Sigmoid colon (tissue), 6 donors: ENCODE measurements at regions not wholly inside any gene's neighbourhood (a gene's known extent, or its start where the extent isn't known, plus 50 kb on each side); places are given as distances from the start of the nearest gene placed in this dataset.
A peak's percentile ranks its signal among the peaks of the same experiment; 100 is the strongest.

Source experiments
- DNase-seq: peaks from one replicate; pipeline ENCODE4 v3.0.0-alpha.2; 2019
- H3K27ac ChIP-seq, 4 donors: fragments of 200-600 bp; sonication (generic); one replicate each; pipeline ENCODE4 v1.5.1; 2016 to 2019; ENCODE audit warnings: mild to moderate bottlenecking in 1 of 4
- H3K27me3 ChIP-seq, 3 donors: fragments of 200-600 bp; sonication (generic); one replicate each; pipeline ENCODE4 v1.5.1; 2019; ENCODE audit warnings: mild to moderate bottlenecking in 1 of 3
- H3K36me3 ChIP-seq, 4 donors: fragments of 200-600 bp; sonication (generic); one replicate each; pipeline ENCODE4 v1.5.1; 2016 to 2019
- H3K4me1 ChIP-seq, 4 donors: fragments of 200-600 bp; sonication (generic); one replicate each; pipeline ENCODE4 v1.5.1; 2017 to 2019
- H3K4me3 ChIP-seq, 4 donors: fragments of 200-600 bp; sonication (generic); one replicate each; pipeline ENCODE4 v1.5.1; 2017 to 2019; ENCODE audit warnings: mild to moderate bottlenecking in 2 of 4, moderate library complexity in 1 of 4
- H3K9me3 ChIP-seq, 4 donors: fragments of 200-600 bp in 3 of 4; sonication (generic) in 3 of 4; one replicate each; pipeline versions ENCODE4 v1.5.1 to v1.6.1; 2013 to 2019
- EP300 ChIP-seq, 4 donors: sonication (generic); formaldehyde crosslinking; IDR thresholded peaks; one replicate each; pipeline ENCODE4 v1.6.1; 2017; ENCODE audit warnings: antibody characterized with exemption in 4 of 4
- POLR2A ChIP-seq, 2 donors: fragments of 450-650 bp; IDR thresholded peaks; one replicate each; pipeline ENCODE4 v1.6.1; 2016; ENCODE audit warnings: antibody characterized with exemption in 2 of 2, mild to moderate bottlenecking in 2 of 2, moderate library complexity in 2 of 2
- POLR2AphosphoS5 ChIP-seq, 4 donors: sonication (generic); formaldehyde crosslinking; IDR thresholded peaks; one replicate each; pipeline ENCODE4 v1.6.1; 2017; ENCODE audit warnings: antibody characterized with exemption in 4 of 4
- WGBS, 2 donors: extraction: QIAGEN DNeasy Blood & Tissue Kit; methylation state at CpG; one replicate each; pipeline ENCODE4 v1.1.7; 2013; 5-methylcytosine and 5-hydroxymethylcytosine counted together
- intact Hi-C: fragments of 100-400 bp; cut with DNase I; formaldehyde crosslinking; loops from one replicate; pipeline ENCODE4 v1.15.1; 2023
- TF ChIP-seq, protein P1 (sequence below), 4 experiments: fragments of 450-650 bp in 3 of 4; fragments of 200-600 bp in 1 of 4; IDR thresholded peaks; one replicate each; pipeline ENCODE4 v1.5.1; 2016 to 2019; ENCODE audit warnings: antibody characterized with exemption in 4 of 4, mild to moderate bottlenecking in 3 of 4, moderate library complexity in 2 of 4
- donor health status: healthy with polysubstance abuse.
- donor health status: healthy.

GRCh38 chr12:125393569-125393968 is 328.3 kb downstream of the AACS start:
- no peaks in the 10 kb centered on the region for H3K36me3 ChIP-seq
- no peak overlapping the region for H3K4me3 ChIP-seq
- no peak overlapping the region for H3K27ac ChIP-seq
- peaks cover 0 to under 1% (median 0%) of the 10 kb centered on the region in 4 donors for H3K9me3 ChIP-seq
- no peak for DNase-seq
- TF ChIP-seq POLR2A (IDR thresholded peaks at IDR 0.05) (no peak), EP300 (IDR thresholded peaks at IDR 0.05) (no peak), POLR2AphosphoS5 (IDR thresholded peaks at IDR 0.05) (no peak)
- TF ChIP-seq, protein P1, sequence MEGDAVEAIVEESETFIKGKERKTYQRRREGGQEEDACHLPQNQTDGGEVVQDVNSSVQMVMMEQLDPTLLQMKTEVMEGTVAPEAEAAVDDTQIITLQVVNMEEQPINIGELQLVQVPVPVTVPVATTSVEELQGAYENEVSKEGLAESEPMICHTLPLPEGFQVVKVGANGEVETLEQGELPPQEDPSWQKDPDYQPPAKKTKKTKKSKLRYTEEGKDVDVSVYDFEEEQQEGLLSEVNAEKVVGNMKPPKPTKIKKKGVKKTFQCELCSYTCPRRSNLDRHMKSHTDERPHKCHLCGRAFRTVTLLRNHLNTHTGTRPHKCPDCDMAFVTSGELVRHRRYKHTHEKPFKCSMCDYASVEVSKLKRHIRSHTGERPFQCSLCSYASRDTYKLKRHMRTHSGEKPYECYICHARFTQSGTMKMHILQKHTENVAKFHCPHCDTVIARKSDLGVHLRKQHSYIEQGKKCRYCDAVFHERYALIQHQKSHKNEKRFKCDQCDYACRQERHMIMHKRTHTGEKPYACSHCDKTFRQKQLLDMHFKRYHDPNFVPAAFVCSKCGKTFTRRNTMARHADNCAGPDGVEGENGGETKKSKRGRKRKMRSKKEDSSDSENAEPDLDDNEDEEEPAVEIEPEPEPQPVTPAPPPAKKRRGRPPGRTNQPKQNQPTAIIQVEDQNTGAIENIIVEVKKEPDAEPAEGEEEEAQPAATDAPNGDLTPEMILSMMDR (IDR thresholded peaks at IDR 0.05) = no peak
- 35 to 63% methylated on average over 7 of the region's 7 CpGs for WGBS, 2 donors
- H3K27me3 ChIP-seq = no peaks in the 10 kb centered on the region
- intact Hi-C loops = no loop called here
- no peaks in the 10 kb centered on the region for H3K4me1 ChIP-seq

DNA sequence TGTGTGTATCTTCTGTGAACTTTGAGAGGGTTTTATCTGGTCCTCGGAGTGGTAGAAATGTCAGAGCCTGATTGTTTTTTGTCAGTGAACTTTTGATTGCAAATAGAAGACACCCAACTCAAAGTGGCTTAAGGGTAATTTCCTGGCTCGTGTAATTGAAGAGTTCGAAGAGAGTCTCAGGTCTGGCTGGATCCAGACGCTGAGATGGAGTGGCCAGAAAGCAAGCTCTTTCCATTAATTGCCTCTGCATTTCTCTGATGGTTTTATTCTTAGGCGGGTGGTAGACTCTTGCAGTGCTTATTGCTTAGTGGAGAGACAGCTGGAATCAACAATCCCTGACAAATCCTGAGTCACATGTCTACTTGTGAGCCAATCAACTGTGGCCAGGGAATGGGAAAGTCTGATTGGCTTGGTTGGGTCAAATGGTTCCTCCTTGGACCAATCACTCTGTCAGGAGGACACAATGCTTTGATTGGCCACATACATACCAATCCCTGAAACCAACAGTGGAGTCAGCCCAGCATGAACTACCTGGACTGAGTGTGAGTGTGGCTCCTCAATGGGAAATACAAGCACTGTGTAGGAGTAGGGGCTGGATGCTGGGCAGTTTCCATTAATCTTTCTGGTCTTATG is 330.5 kb downstream of the AACS start:
- peaks cover 0 to 9% (median 0%) of the 10 kb centered on the region in 4 donors for H3K9me3 ChIP-seq
- no peak for DNase-seq
- 92% methylated on average over 5 of the region's 5 CpGs for WGBS, 2 donors
- TF ChIP-seq POLR2A (IDR thresholded peaks at IDR 0.05) (no peak), EP300 (IDR thresholded peaks at IDR 0.05) (no peak), POLR2AphosphoS5 (IDR thresholded peaks at IDR 0.05) (no peak)
- TF ChIP-seq, protein P1 (IDR thresholded peaks at IDR 0.05) = no peak
- intact Hi-C loops = no loop called here
- H3K4me1 ChIP-seq = no peaks in the 10 kb centered on the region
- H3K4me3 ChIP-seq = no peak overlapping the region
- no peaks in the 10 kb centered on the region for H3K36me3 ChIP-seq
- no peak overlapping the region for H3K27ac ChIP-seq
- no peaks in the 10 kb centered on the region for H3K27me3 ChIP-seq

DNA sequence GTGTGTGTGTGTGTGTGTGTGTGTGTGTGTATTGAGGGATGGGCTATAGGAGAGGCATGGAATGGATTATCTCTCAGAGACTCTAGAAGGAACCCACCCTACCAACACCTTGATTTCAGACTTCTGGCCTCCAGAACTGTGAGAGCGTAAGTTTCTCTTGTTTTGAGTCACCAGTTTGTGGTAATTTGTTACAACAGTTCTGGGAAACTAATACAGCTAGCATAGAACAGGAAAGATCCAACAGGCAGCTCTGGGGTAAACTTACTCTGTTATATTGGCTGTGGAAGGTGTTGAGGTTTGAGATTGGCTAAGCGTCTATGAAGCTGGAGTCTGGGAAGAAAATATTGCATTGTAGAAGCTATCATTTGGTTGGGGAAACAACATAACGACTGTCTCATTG is 334.3 kb downstream of the AACS start:
- Histone ChIP-seq H3K4me1 (no peaks in the 10 kb centered on the region), H3K4me3 (no peak overlapping the region), H3K9me3 (peaks cover 0 to 19% (median 3%) of the 10 kb centered on the region in 4 donors), H3K36me3 (no peaks in the 10 kb centered on the region), H3K27me3 (no peaks in the 10 kb centered on the region), H3K27ac (no peak overlapping the region)
- TF ChIP-seq, protein P1 (IDR thresholded peaks at IDR 0.05) = no peak
- TF ChIP-seq EP300 (IDR thresholded peaks at IDR 0.05) (no peak), POLR2A (IDR thresholded peaks at IDR 0.05) (no peak), POLR2AphosphoS5 (IDR thresholded peaks at IDR 0.05) (no peak)
- 76 to 83% methylated on average over 3 of the region's 3 CpGs for WGBS, 2 donors
- DNase-seq = no peak
- intact Hi-C loops = no loop called here

DNA sequence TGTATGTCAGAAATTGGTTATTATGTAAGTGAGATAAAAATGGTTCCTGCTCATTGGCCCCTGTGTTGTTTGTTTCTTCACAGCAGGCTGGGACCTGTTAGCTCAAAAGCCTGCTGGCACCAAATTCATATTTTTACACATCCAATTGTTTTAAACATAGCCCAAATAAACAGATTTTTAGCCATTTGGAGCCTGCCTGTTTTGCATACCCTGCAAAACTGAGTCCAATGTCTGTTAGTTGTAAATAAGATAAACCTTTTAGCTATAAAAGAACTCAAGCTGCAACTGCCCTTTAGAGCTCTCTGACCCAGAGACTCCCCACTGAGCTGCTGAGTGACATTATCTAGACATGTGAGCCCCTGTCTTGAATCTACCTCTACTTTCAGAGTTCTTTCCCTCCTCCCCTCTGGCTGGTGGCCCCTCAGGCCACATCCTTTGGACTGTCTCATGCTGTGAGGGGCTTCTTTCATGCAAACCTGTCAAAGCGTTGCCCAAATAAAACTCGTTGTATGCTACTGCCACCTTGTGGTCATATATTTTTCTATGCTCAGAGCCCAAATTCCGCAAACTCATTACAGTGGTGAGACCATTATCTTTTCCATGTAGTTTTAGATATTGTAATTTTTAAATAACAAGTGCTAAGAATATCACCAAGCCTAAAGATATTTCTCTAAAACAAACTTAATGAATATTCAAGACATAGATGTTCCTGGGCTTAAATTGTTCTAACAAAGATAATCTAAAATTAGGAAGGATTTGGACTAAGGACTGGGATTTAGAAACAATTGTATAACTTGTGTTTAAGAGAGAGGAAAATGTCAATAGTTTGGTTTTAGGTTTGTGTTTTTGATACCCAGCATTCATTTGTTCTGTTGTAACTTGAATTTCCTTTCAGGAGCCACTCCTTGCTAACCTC is 337.9 kb downstream of the AACS start:
- no peak overlapping the region for H3K4me3 ChIP-seq
- TF ChIP-seq POLR2AphosphoS5 (IDR thresholded peaks at IDR 0.05) (no peak), POLR2A (IDR thresholded peaks at IDR 0.05) (no peak), EP300 (IDR thresholded peaks at IDR 0.05) (no peak)
- TF ChIP-seq, protein P1 (IDR thresholded peaks at IDR 0.05) = peak in 2 of 4 experiments; percentile 21 to 30
- no peak overlapping the region for H3K27ac ChIP-seq
- H3K27me3 ChIP-seq = no peaks in the 10 kb centered on the region
- no peak for DNase-seq
- 8 to 21% methylated on average over 3 of the region's 3 CpGs for WGBS, 2 donors
- peaks cover 0 to 19% (median 3%) of the 10 kb centered on the region in 4 donors for H3K9me3 ChIP-seq
- no peaks in the 10 kb centered on the region for H3K36me3 ChIP-seq
- no peaks in the 10 kb centered on the region for H3K4me1 ChIP-seq
- intact Hi-C loops = loop anchor here (5.0 kb wide), 1 partner anchor 221 kb away; no protein-coding TSS in a partner anchor
